ENCODE measurements at regions not wholly inside any gene's neighbourhood (a gene's known extent, or its start where the extent isn't known, plus 50 kb on each side); places are given as distances from the start of the nearest gene placed in this dataset.

GRCh38 chr7:93014410-93014809 is 103.4 kb downstream of the SAMD9 start:
- TF ChIP-seq EZH2phosphoT487 (IDR thresholded peaks at IDR 0.05; ENCODE audit: borderline replicate concordance, low read depth, low read length): no peak
- no peak for TF ChIP-seq CTCF (conservative IDR thresholded peaks at IDR 0.05; ENCODE audit: low read length)
